SK-N-SH (cell line): ENCODE measurements at regions not wholly inside any gene's neighbourhood (a gene's known extent, or its start where the extent isn't known, plus 50 kb on each side); places are given as distances from the start of the nearest gene placed in this dataset.

Experiments used
- CTCF ChIA-PET: fragments of 300-600, 350-600 bp; formaldehyde crosslinking; extraction: SDS; loops from one replicate; lab custom pipeline; 2021; lab: Yijun Ruan, JAX
- POLR2A ChIA-PET: fragments of 350-600 bp; sonication (Branson Sonifier 250); formaldehyde crosslinking; extraction: SDS; loops from one replicate; lab custom pipeline; 2020; ENCODE audit warnings: antibody characterized with exemption, inconsistent platforms; lab: Yijun Ruan, JAX
- DNase-seq: peaks from one replicate; pipeline ENCODE4 v3.0.0; 2012
- H2AFZ ChIP-seq: fragments of 200-600 bp; sonication (generic); 2 replicates; pipeline ENCODE4 v1.8.1; 2016; ENCODE audit warnings: antibody characterized with exemption, mild to moderate bottlenecking, low read depth
- H3F3A ChIP-seq: fragments of 200-600 bp; sonication (generic); replicated peaks from 2 replicates; pipeline ENCODE3; 2016; ENCODE audit warnings: antibody characterized with exemption, mild to moderate bottlenecking; ENCODE audit not compliant: insufficient read depth
- H3K27ac ChIP-seq, 2 experiments: fragments of 200-500 bp in 1 of 2; fragments of 200-600 bp in 1 of 2; sonication (Bioruptor generic) in 1 of 2; sonication (generic), shearing (Covaris generic) in 1 of 2; 2 replicates each; pipeline versions ENCODE4 v1.5.1 to v1.6.1; 2014 to 2016; ENCODE audit warnings: low read depth in 2 of 2, inconsistent platforms in 1 of 2, low read length in 1 of 2, mild to moderate bottlenecking in 1 of 2, mixed read lengths in 1 of 2
- H3K27me3 ChIP-seq: fragments of 200-600 bp; sonication (generic), shearing (Covaris generic); 2 replicates; pipeline ENCODE4 v1.6.1; 2016; ENCODE audit warnings: mixed run types; ENCODE audit not compliant: insufficient read depth
- H3K36me3 ChIP-seq, 2 experiments: fragments of 200-500 bp in 1 of 2; fragments of 200-600 bp in 1 of 2; sonication (Bioruptor generic) in 1 of 2; sonication (generic) in 1 of 2; replicated peaks in 1 of 2; 2 replicates each; pipeline versions ENCODE3 to v1.5.1; 2014 to 2016; ENCODE audit warnings: low read length in 1 of 2, mild to moderate bottlenecking in 1 of 2; ENCODE audit not compliant: insufficient read depth in 2 of 2, control insufficient read depth in 1 of 2
- H3K4me1 ChIP-seq, 2 experiments: fragments of 200-500 bp in 1 of 2; fragments of 200-600 bp in 1 of 2; sonication (Bioruptor generic) in 1 of 2; sonication (generic), shearing (Covaris generic) in 1 of 2; 2 replicates each; pipeline versions ENCODE4 v1.5.1 to v1.6.1; 2014 to 2016; ENCODE audit warnings: low read depth in 1 of 2, low read length in 1 of 2, mixed run types in 1 of 2; ENCODE audit not compliant: insufficient read depth in 2 of 2, control insufficient read depth in 1 of 2
- H3K4me2 ChIP-seq: fragments of 200-600 bp; sonication (generic), shearing (Covaris generic); 2 replicates; pipeline ENCODE4 v1.6.1; 2017; ENCODE audit warnings: mixed run types
- H3K4me3 ChIP-seq, 2 experiments: fragments of 200-500 bp in 1 of 2; fragments of 200-600 bp in 1 of 2; sonication (Bioruptor generic) in 1 of 2; sonication (generic), shearing (Covaris generic) in 1 of 2; 2 replicates each; pipeline versions ENCODE4 v1.5.1 to v1.8.1; 2014 to 2016; ENCODE audit warnings: low read depth in 2 of 2, inconsistent platforms in 1 of 2, low read length in 1 of 2, mild to moderate bottlenecking in 1 of 2, mixed read lengths in 1 of 2, moderate library complexity in 1 of 2
- H3K79me2 ChIP-seq: fragments of 200-600 bp; sonication (generic); 2 replicates; pipeline ENCODE4 v1.8.1; 2017; ENCODE audit warnings: mild to moderate bottlenecking; ENCODE audit not compliant: insufficient read depth
- H3K9ac ChIP-seq: fragments of 200-600 bp; sonication (generic); 2 replicates; pipeline ENCODE4 v1.6.1; 2017; ENCODE audit warnings: mixed run types
- H3K9me2 ChIP-seq: fragments of 200-600 bp; sonication (generic); 2 replicates; pipeline ENCODE4 v1.6.1; 2017; ENCODE audit warnings: mixed run types
- H3K9me3 ChIP-seq: fragments of 200-600 bp; sonication (generic); 2 replicates; pipeline ENCODE4 v1.6.1; 2017; ENCODE audit warnings: mixed run types, mild to moderate bottlenecking, moderate library complexity
- H4K20me1 ChIP-seq: fragments of 200-600 bp; sonication (generic); 2 replicates; pipeline ENCODE4 v1.6.1; 2017; ENCODE audit warnings: mild to moderate bottlenecking, mixed run types; ENCODE audit not compliant: insufficient read depth
- EP300 ChIP-seq, 2 experiments: IDR thresholded peaks; 2 replicates each; pipeline versions ENCODE4 v1.4.0 to v1.6.1; 2012; ENCODE audit warnings: borderline replicate concordance in 1 of 2, low read depth in 1 of 2, low read length in 1 of 2
- FOSL2 ChIP-seq: IDR thresholded peaks from 2 replicates; pipeline ENCODE4 v1.4.0; 2012; ENCODE audit warnings: low read depth, mild to moderate bottlenecking, moderate library complexity, borderline replicate concordance
- FOXM1 ChIP-seq: IDR thresholded peaks from 2 replicates; pipeline ENCODE4 v1.4.0; 2012; ENCODE audit warnings: low read depth, mild to moderate bottlenecking
- GATA2 ChIP-seq: sonication (generic); formaldehyde crosslinking; IDR thresholded peaks from 2 replicates; pipeline ENCODE4 v1.5.0; 2020; ENCODE audit warnings: mild to moderate bottlenecking, missing genetic modification reagents
- IRF3 ChIP-seq: fragments of 150-350 bp; IDR thresholded peaks from 2 replicates; pipeline ENCODE4 v1.6.1; 2016; ENCODE audit warnings: mild to moderate bottlenecking, low read depth, low read length
- MEF2A ChIP-seq: IDR thresholded peaks from 2 replicates; pipeline ENCODE4 v1.4.0; 2012; ENCODE audit warnings: low read depth, borderline replicate concordance
- MXI1 ChIP-seq: IDR thresholded peaks from 2 replicates; pipeline ENCODE4 v1.6.1; 2012; ENCODE audit warnings: mild to moderate bottlenecking, low read depth, low read length, improper control_type of control experiment
- NRF1 ChIP-seq: IDR thresholded peaks from 2 replicates; pipeline ENCODE4 v1.6.1; 2012; ENCODE audit warnings: low read depth, mild to moderate bottlenecking, low read length
- PBX3 ChIP-seq: IDR thresholded peaks from 2 replicates; pipeline ENCODE4; 2012
- POLR2AphosphoS5 ChIP-seq: IDR thresholded peaks from 2 replicates; pipeline ENCODE4 v1.6.1; 2012; ENCODE audit warnings: low read depth, low read length
- RAD21 ChIP-seq: IDR thresholded peaks from 2 replicates; pipeline ENCODE4 v1.6.1; 2012; ENCODE audit warnings: mild to moderate bottlenecking, low read length
- REST ChIP-seq: IDR thresholded peaks from 2 replicates; pipeline ENCODE4 v1.6.1; 2012; ENCODE audit warnings: mild to moderate bottlenecking, low read depth, low read length, moderate library complexity
- RXRA ChIP-seq: IDR thresholded peaks from 2 replicates; pipeline ENCODE4 v1.4.0; 2012; ENCODE audit warnings: low read depth, mild to moderate bottlenecking, borderline replicate concordance
- TAF1 ChIP-seq: IDR thresholded peaks from 2 replicates; pipeline ENCODE4 v1.6.1; 2012; ENCODE audit warnings: low read depth, mild to moderate bottlenecking, low read length, moderate library complexity, borderline replicate concordance
- TCF12 ChIP-seq: IDR thresholded peaks from 2 replicates; pipeline ENCODE4 v1.4.0; 2012
- ZBTB33 ChIP-seq: IDR thresholded peaks from 2 replicates; pipeline ENCODE4 v1.4.0; 2012; ENCODE audit warnings: low read depth, borderline replicate concordance
- WGBS: methylation state at CpG from one replicate; pipeline ENCODE4 v1.1.6; 2017; ENCODE audit warnings: low lambda C conversion rate; 5-methylcytosine and 5-hydroxymethylcytosine counted together

GRCh38 chr10:45518741-45519140 is 144.7 kb downstream of the ALOX5 start:
- Histone ChIP-seq H3K79me2 (peaks cover 4% of the 10 kb centered on the region; the same call in 1 of the 2 replicates), H2AFZ (no peak overlapping the region), H3K9ac (no peak overlapping the region), H3K27ac (no peak overlapping the region), H3F3A (no peaks in the 10 kb centered on the region), H3K36me3 (no peaks in the 10 kb centered on the region), H3K4me2 (no peak overlapping the region), H3K9me3 (no peaks in the 10 kb centered on the region), H3K4me3 (no peak overlapping the region), H3K27me3 (no peaks in the 10 kb centered on the region), H3K9me2 (no peaks in the 10 kb centered on the region), H4K20me1 (no peaks in the 10 kb centered on the region; the same call in 1 of the 2 replicates), H3K4me1 (peaks cover 8 to 10% of the 10 kb centered on the region in 2 experiments; a peak in 3 of 4 replicates)
- DNase-seq, result no peak
- ChIA-PET POLR2A (no interaction called here), CTCF (no interaction called here)
- TF ChIP-seq FOXM1 (no peak), ZBTB33 (no peak), EP300 (IDR thresholded peaks at IDR 0.05; ENCODE audit: borderline replicate concordance in 1 of 2, low read depth in 1 of 2, low read length in 1 of 2) (no peak), RAD21 (no peak), NRF1 (no peak), MEF2A (no peak), TAF1 (no peak), MXI1 (no peak), POLR2AphosphoS5 (no peak), GATA2 (CRISPR knock-in tag) (no peak), IRF3 (no peak), PBX3 (no peak), FOSL2 (no peak), REST (no peak), TCF12 (no peak), RXRA (no peak)
- WGBS, result 94% methylated on average over 1 of the region's 1 CpG
